Activated naive CD4-positive, alpha-beta T cell treated with Interleukin-2 at 50 U/mL for 16 hours (primary cell): ENCODE measurements at regions not wholly inside any gene's neighbourhood (a gene's known extent, or its start where the extent isn't known, plus 50 kb on each side); places are given as distances from the start of the nearest gene placed in this dataset.

ENCODE experiments used
- DNase-seq: peaks from one replicate; pipeline ENCODE4 v3.0.0-alpha.2; 2020

- DNase-seq = no peak
These were observed 50.5 kb upstream of the IPO9 start for GRCh38 chr1:201778279-201779065.
